ENCODE measurements at regions not wholly inside any gene's neighbourhood (a gene's known extent, or its start where the extent isn't known, plus 50 kb on each side); places are given as distances from the start of the nearest gene placed in this dataset.

GRCh38 chr2:129812071-129812470 is 167.4 kb upstream of the RAB6C start:
- no peaks in the 10 kb centered on the region for H3K36me3 ChIP-seq
- WGBS, 2 donors (ENCODE audit: low coverage in 1 of 2): 34 to 50% methylated on average over 2 to 3 of the region's 4 CpGs
- peaks cover 0 to 14% (median 0%) of the 10 kb centered on the region in 3 donors for H3K9me3 ChIP-seq
- no peak for TF ChIP-seq EP300 (IDR thresholded peaks at IDR 0.05)
- TF ChIP-seq, protein P1, sequence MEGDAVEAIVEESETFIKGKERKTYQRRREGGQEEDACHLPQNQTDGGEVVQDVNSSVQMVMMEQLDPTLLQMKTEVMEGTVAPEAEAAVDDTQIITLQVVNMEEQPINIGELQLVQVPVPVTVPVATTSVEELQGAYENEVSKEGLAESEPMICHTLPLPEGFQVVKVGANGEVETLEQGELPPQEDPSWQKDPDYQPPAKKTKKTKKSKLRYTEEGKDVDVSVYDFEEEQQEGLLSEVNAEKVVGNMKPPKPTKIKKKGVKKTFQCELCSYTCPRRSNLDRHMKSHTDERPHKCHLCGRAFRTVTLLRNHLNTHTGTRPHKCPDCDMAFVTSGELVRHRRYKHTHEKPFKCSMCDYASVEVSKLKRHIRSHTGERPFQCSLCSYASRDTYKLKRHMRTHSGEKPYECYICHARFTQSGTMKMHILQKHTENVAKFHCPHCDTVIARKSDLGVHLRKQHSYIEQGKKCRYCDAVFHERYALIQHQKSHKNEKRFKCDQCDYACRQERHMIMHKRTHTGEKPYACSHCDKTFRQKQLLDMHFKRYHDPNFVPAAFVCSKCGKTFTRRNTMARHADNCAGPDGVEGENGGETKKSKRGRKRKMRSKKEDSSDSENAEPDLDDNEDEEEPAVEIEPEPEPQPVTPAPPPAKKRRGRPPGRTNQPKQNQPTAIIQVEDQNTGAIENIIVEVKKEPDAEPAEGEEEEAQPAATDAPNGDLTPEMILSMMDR (IDR thresholded peaks at IDR 0.05): no peak
- TF ChIP-seq POLR2A (IDR thresholded peaks at IDR 0.05): no peak
- no peak for TF ChIP-seq POLR2AphosphoS5 (IDR thresholded peaks at IDR 0.05)
- no peak overlapping the region for H3K4me3 ChIP-seq
- H3K27ac ChIP-seq: no peak overlapping the region
- ATAC-seq: peak; percentile 76
- no peaks in the 10 kb centered on the region for H3K27me3 ChIP-seq
- no peaks in the 10 kb centered on the region for H3K4me1 ChIP-seq

- peaks cover 0 to 14% (median 0%) of the 10 kb centered on the region in 3 donors for H3K9me3 ChIP-seq
- no peak for ATAC-seq
- TF ChIP-seq POLR2AphosphoS5 (IDR thresholded peaks at IDR 0.05) (no peak), EP300 (IDR thresholded peaks at IDR 0.05) (no peak), POLR2A (IDR thresholded peaks at IDR 0.05) (no peak)
- TF ChIP-seq, protein P1 (IDR thresholded peaks at IDR 0.05): no peak
- no peaks in the 10 kb centered on the region for H3K27me3 ChIP-seq
- no peaks in the 10 kb centered on the region for H3K36me3 ChIP-seq
- no peak overlapping the region for H3K4me3 ChIP-seq
- H3K27ac ChIP-seq: no peak overlapping the region
- no peaks in the 10 kb centered on the region for H3K4me1 ChIP-seq
- 81% methylated on average over 3 of the region's 3 CpGs; no CpG with 5 or more reads in 1 of the 2 donors for WGBS, 2 donors (ENCODE audit: low coverage in 1 of 2)
Observed at GRCh38 chr2:129812654-129813053, 166.8 kb upstream of the RAB6C start.

GRCh38 chr2:129813404-129813803 is 166.1 kb upstream of the RAB6C start:
- TF ChIP-seq, protein P1 (IDR thresholded peaks at IDR 0.05): no peak
- no peak for TF ChIP-seq EP300 (IDR thresholded peaks at IDR 0.05)
- TF ChIP-seq POLR2A (IDR thresholded peaks at IDR 0.05): no peak

GRCh38 chr2:129816813-129817574 is 162.5 kb upstream of the RAB6C start:
- Histone ChIP-seq H3K27ac (no peak overlapping the region), H3K4me3 (no peak overlapping the region), H3K9me3 (peaks cover 0 to 14% (median 0%) of the 10 kb centered on the region in 3 donors), H3K4me1 (no peaks in the 10 kb centered on the region), H3K36me3 (no peaks in the 10 kb centered on the region), H3K27me3 (no peaks in the 10 kb centered on the region)
- ATAC-seq: no peak
- 76% methylated on average over 3 of the region's 16 CpGs; no CpG with 5 or more reads in 1 of the 2 donors for WGBS, 2 donors (ENCODE audit: low coverage in 1 of 2)
- TF ChIP-seq EP300 (IDR thresholded peaks at IDR 0.05) (no peak), POLR2AphosphoS5 (IDR thresholded peaks at IDR 0.05) (no peak), POLR2A (IDR thresholded peaks at IDR 0.05) (no peak)
- TF ChIP-seq, protein P1 (IDR thresholded peaks at IDR 0.05): no peak

More at GRCh38 chr2:129813404-129813803, 166.1 kb upstream of the RAB6C start:
- no peaks in the 10 kb centered on the region for H3K4me1 ChIP-seq
- H3K27me3 ChIP-seq: no peaks in the 10 kb centered on the region
- no peak overlapping the region for H3K4me3 ChIP-seq
- H3K36me3 ChIP-seq: no peaks in the 10 kb centered on the region
- no peak overlapping the region for H3K27ac ChIP-seq
- ATAC-seq: no peak
- peaks cover 0 to 14% (median 0%) of the 10 kb centered on the region in 3 donors for H3K9me3 ChIP-seq
- 92 to 100% methylated on average over 1 of the region's 4 CpGs for WGBS, 2 donors (ENCODE audit: low coverage in 1 of 2)

GRCh38 chr2:129819855-129820254 is 159.6 kb upstream of the RAB6C start:
- 86% methylated on average over 1 of the region's 7 CpGs; no CpG with 5 or more reads in 1 of the 2 donors for WGBS, 2 donors (ENCODE audit: low coverage in 1 of 2)
- H3K27ac ChIP-seq: no peak overlapping the region
- TF ChIP-seq POLR2AphosphoS5 (IDR thresholded peaks at IDR 0.05) (no peak), POLR2A (IDR thresholded peaks at IDR 0.05) (no peak), EP300 (IDR thresholded peaks at IDR 0.05) (no peak)
- TF ChIP-seq, protein P1 (IDR thresholded peaks at IDR 0.05): no peak

More at GRCh38 chr2:129819855-129820254, 159.6 kb upstream of the RAB6C start:
- H3K27me3 ChIP-seq: no peaks in the 10 kb centered on the region
- H3K4me1 ChIP-seq: no peaks in the 10 kb centered on the region
- H3K36me3 ChIP-seq: no peaks in the 10 kb centered on the region
- H3K9me3 ChIP-seq: peaks cover 0 to 14% (median 0%) of the 10 kb centered on the region in 3 donors
- no peak overlapping the region for H3K4me3 ChIP-seq
- no peak for ATAC-seq

Data from gastroesophageal sphincter (tissue), 4 donors.